Transverse colon (tissue), 3 donors: ENCODE measurements at regions not wholly inside any gene's neighbourhood (a gene's known extent, or its start where the extent isn't known, plus 50 kb on each side); places are given as distances from the start of the nearest gene placed in this dataset.

Experiments used
- POLR2A ChIP-seq: fragments of 450-650 bp; IDR thresholded peaks from one replicate; pipeline ENCODE4 v1.6.1; 2016; ENCODE audit warnings: antibody characterized with exemption, mild to moderate bottlenecking, moderate library complexity
- TF ChIP-seq, protein P1 (sequence below), 5 experiments: fragments of 200-600 bp in 3 of 5; fragments of 450-650 bp in 2 of 5; sonication (generic) in 3 of 5; IDR thresholded peaks; 1 replicate in 2 of 5; 2 replicates in 3 of 5; pipeline ENCODE4 v1.5.1; 2016 to 2017; ENCODE audit warnings: antibody characterized with exemption in 5 of 5, inconsistent platforms in 3 of 5, mild to moderate bottlenecking in 2 of 5, moderate library complexity in 1 of 5

DNA sequence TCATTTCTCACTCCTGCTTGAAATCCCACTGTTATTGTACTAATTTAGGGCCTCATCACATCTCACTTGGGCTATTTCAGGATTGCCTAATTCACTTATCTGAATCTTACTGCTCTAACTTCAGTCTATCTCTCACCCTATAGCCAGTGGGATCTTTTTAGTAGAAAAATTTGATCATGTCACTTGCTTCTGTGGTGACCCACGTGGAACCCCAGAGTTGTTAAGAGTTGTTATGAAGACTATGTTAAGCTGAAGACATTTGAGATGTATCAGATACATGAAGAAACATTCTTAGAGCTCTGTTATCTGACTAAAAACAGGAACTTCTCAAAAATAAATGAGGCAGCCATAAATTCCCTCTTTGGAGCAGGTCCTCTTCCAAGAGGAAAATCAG is 1375.6 kb upstream of the TENM4 start:
- TF ChIP-seq POLR2A = no peak
- TF ChIP-seq, protein P1, sequence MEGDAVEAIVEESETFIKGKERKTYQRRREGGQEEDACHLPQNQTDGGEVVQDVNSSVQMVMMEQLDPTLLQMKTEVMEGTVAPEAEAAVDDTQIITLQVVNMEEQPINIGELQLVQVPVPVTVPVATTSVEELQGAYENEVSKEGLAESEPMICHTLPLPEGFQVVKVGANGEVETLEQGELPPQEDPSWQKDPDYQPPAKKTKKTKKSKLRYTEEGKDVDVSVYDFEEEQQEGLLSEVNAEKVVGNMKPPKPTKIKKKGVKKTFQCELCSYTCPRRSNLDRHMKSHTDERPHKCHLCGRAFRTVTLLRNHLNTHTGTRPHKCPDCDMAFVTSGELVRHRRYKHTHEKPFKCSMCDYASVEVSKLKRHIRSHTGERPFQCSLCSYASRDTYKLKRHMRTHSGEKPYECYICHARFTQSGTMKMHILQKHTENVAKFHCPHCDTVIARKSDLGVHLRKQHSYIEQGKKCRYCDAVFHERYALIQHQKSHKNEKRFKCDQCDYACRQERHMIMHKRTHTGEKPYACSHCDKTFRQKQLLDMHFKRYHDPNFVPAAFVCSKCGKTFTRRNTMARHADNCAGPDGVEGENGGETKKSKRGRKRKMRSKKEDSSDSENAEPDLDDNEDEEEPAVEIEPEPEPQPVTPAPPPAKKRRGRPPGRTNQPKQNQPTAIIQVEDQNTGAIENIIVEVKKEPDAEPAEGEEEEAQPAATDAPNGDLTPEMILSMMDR (IDR thresholded peaks at IDR 0.05) = no peak
